PC-9 (cell line): ENCODE measurements at regions not wholly inside any gene's neighbourhood (a gene's known extent, or its start where the extent isn't known, plus 50 kb on each side); places are given as distances from the start of the nearest gene placed in this dataset.

ENCODE experiments used
- BruUV-seq: library from RNA; stranded (reverse); fragments of 400-500 nt; replicated peaks from 2 replicates; lab custom pipeline; 2021; lab: Mats Ljungman, UMichigan
- CTCF ChIA-PET: fragments of 300-600 bp; sonication (Branson Sonifier 250); formaldehyde crosslinking; loops from one replicate; lab custom pipeline; 2022; ENCODE audit warnings: antibody characterized with exemption; lab: Charles Lee
- POLR2A ChIA-PET: fragments of 300-600 bp; sonication (Branson Sonifier 250); formaldehyde crosslinking; loops from one replicate; lab custom pipeline; 2022; ENCODE audit warnings: antibody characterized with exemption; ENCODE audit not compliant: unreplicated experiment; lab: Charles Lee
- DNase-seq, 2 experiments: peaks; one replicate each; pipeline versions ENCODE4 v3.0.0 to v3.0.0-alpha.2; 2015 to 2022; ENCODE audit warnings: mixed read lengths in 1 of 2
- H2AFZ ChIP-seq: fragments of 200-600 bp; sonication (generic); 2 replicates; pipeline ENCODE4 v1.8.1; 2017; ENCODE audit warnings: antibody characterized with exemption
- H3F3A ChIP-seq: fragments of 200-600 bp; sonication (generic); 2 replicates; pipeline ENCODE4 v1.8.1; 2017; ENCODE audit warnings: antibody characterized with exemption, mild to moderate bottlenecking, low read depth; ENCODE audit not compliant: insufficient read depth
- H3K27ac ChIP-seq: fragments of 200-600 bp; sonication (generic); 2 replicates; pipeline ENCODE4 v1.6.1; 2016; ENCODE audit warnings: mixed run types
- H3K27me3 ChIP-seq: fragments of 200-600 bp; sonication (generic); 2 replicates; pipeline ENCODE4 v1.6.1; 2016; ENCODE audit warnings: low read depth, mixed run types; ENCODE audit not compliant: insufficient read depth
- H3K36me3 ChIP-seq: fragments of 200-600 bp; sonication (generic); 2 replicates; pipeline ENCODE4 v1.6.1; 2016; ENCODE audit warnings: low read depth, mixed run types
- H3K4me1 ChIP-seq: fragments of 200-600 bp; sonication (generic); replicated peaks from 2 replicates; pipeline ENCODE4 v1.6.1; 2016; ENCODE audit warnings: mixed run types; ENCODE audit not compliant: insufficient read depth
- H3K4me2 ChIP-seq: fragments of 200-600 bp; sonication (generic); 2 replicates; pipeline ENCODE4 v1.6.1; 2017; ENCODE audit warnings: mixed run types
- H3K4me3 ChIP-seq: fragments of 200-600 bp; sonication (generic); 2 replicates; pipeline ENCODE4 v1.6.1; 2016; ENCODE audit warnings: mixed run types
- H3K79me2 ChIP-seq: fragments of 200-600 bp; sonication (generic); 2 replicates; pipeline ENCODE4 v1.6.1; 2017; ENCODE audit warnings: low read depth, mixed run types
- H3K9me2 ChIP-seq: fragments of 200-600 bp; sonication (generic); 2 replicates; pipeline ENCODE4 v1.8.1; 2017; ENCODE audit warnings: mild to moderate bottlenecking; ENCODE audit not compliant: insufficient read depth
- H3K9me3 ChIP-seq: fragments of 200-600 bp; sonication (generic); 2 replicates; pipeline ENCODE4 v1.8.1; 2016; ENCODE audit warnings: low read depth; ENCODE audit not compliant: insufficient read depth
- H4K20me1 ChIP-seq: fragments of 200-600 bp; sonication (generic); 2 replicates; pipeline ENCODE4 v1.8.1; 2017; ENCODE audit not compliant: insufficient read depth
- EZH2 ChIP-seq: fragments of 200-600 bp; sonication (generic); IDR thresholded peaks from 2 replicates; pipeline ENCODE4 v1.8.0; 2017; ENCODE audit warnings: antibody characterized with exemption, low read depth
- intact Hi-C: fragments of 100-400 bp; cut with micrococcal nuclease; formaldehyde crosslinking; loops from one replicate; pipeline ENCODE4 v1.10.0; 2022; ENCODE audit not compliant: unreplicated experiment
- TF ChIP-seq, protein P1 (sequence below): fragments of 200-600 bp; sonication (generic); conservative IDR thresholded peaks from 2 replicates; pipeline ENCODE4 v1.6.1; 2017; ENCODE audit warnings: mixed run types, antibody characterized with exemption, mild to moderate bottlenecking, moderate library complexity

DNA sequence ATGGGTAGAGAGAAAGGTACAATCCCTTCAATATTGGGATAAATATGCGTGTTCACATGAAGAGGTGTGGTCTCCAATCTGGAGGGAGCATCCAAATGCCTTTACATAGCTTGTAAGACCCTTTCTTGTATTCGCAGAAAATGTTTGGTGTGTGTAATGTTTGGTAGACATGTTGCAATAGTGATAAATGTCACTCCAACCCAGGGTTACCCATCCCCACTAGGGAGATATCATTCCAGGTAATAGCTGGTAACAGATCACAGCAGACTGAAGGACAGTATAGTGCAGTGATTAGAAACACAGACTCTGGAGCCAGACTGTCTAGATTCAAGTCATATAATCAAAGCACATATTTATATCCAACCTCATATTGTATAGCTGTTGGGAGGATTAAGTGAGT lies 733.6 kb upstream of the TBX3 start:
- CTCF ChIA-PET = no interaction called here
- BruUV-seq = no TSS peak
- H3K9me2 ChIP-seq = no peaks in the 10 kb centered on the region
- no peaks in the 10 kb centered on the region for H4K20me1 ChIP-seq
- no peak overlapping the region for H3K4me3 ChIP-seq
- no peak for TF ChIP-seq EZH2
- TF ChIP-seq, protein P1, sequence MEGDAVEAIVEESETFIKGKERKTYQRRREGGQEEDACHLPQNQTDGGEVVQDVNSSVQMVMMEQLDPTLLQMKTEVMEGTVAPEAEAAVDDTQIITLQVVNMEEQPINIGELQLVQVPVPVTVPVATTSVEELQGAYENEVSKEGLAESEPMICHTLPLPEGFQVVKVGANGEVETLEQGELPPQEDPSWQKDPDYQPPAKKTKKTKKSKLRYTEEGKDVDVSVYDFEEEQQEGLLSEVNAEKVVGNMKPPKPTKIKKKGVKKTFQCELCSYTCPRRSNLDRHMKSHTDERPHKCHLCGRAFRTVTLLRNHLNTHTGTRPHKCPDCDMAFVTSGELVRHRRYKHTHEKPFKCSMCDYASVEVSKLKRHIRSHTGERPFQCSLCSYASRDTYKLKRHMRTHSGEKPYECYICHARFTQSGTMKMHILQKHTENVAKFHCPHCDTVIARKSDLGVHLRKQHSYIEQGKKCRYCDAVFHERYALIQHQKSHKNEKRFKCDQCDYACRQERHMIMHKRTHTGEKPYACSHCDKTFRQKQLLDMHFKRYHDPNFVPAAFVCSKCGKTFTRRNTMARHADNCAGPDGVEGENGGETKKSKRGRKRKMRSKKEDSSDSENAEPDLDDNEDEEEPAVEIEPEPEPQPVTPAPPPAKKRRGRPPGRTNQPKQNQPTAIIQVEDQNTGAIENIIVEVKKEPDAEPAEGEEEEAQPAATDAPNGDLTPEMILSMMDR = no peak
- POLR2A ChIA-PET = no interaction called here
- no peaks in the 10 kb centered on the region for H3K79me2 ChIP-seq
- intact Hi-C loops = no loop called here
- H3K27me3 ChIP-seq = no peaks in the 10 kb centered on the region
- no peak overlapping the region for H3K4me2 ChIP-seq
- H3K9me3 ChIP-seq = no peaks in the 10 kb centered on the region
- no peak for DNase-seq
- no peaks in the 10 kb centered on the region for H3K36me3 ChIP-seq
- no peaks in the 10 kb centered on the region for H3F3A ChIP-seq
- H3K27ac ChIP-seq = no peak overlapping the region
- no peaks in the 10 kb centered on the region for H3K4me1 ChIP-seq
- no peak overlapping the region for H2AFZ ChIP-seq

DNA sequence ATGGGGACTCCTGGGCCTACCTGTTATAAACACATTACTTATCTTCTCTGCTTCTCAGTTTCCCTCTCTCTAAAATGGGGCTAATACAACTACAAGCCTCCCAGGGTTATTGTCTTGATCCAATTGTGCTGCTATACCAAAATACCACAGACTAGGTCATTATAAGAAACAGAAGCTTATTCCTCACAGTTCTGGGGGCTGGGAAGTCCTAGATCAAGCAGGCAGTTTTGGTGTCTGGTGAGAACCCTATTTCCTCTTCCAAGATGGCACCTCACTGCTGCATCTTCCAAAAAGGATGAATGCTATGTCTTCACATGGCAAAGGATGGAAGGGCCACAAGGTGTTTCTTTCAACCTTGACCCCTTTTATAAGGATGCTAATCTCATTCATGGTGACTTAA lies 732.9 kb upstream of the TBX3 start:
- intact Hi-C loops = no loop called here
- Histone ChIP-seq H3K27ac (no peak overlapping the region), H3K9me2 (no peaks in the 10 kb centered on the region), H2AFZ (no peak overlapping the region), H3K4me3 (no peak overlapping the region), H3K4me1 (no peaks in the 10 kb centered on the region), H3K4me2 (no peak overlapping the region), H3F3A (no peaks in the 10 kb centered on the region), H3K27me3 (no peaks in the 10 kb centered on the region), H3K36me3 (no peaks in the 10 kb centered on the region), H3K9me3 (no peaks in the 10 kb centered on the region), H4K20me1 (no peaks in the 10 kb centered on the region), H3K79me2 (no peaks in the 10 kb centered on the region)
- no TSS peak for BruUV-seq
- CTCF ChIA-PET = no interaction called here
- POLR2A ChIA-PET = no interaction called here
- no peak for DNase-seq
- TF ChIP-seq EZH2 = no peak
- TF ChIP-seq, protein P1 = no peak

DNA sequence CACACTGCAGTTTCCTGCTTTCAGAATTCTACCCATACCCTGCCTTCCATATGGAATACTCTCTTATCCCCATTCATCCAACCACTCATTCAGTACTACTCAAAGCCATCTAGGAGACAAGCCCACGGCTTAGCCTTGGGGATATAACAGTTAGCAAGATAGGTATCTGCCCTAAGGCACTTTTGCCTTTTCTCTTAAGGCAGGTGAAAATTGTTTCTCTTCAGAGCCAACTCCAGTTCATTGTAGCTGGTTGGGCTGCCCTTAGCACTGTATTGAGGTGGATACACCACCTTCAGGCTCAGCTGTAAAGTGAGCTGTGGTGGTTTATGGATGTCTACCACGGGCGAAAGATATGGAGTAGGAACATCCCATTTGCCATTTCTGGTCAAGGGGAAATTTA lies 729.7 kb upstream of the TBX3 start:
- H3K27ac ChIP-seq = no peak overlapping the region

More for the DNA sequence above, 729.7 kb upstream of the TBX3 start:
- Histone ChIP-seq H3F3A (no peaks in the 10 kb centered on the region), H3K27me3 (no peaks in the 10 kb centered on the region; the same call in 1 of the 2 replicates), H3K4me3 (no peak overlapping the region), H3K4me2 (no peak overlapping the region), H4K20me1 (no peaks in the 10 kb centered on the region; the same call in 1 of the 2 replicates), H3K9me3 (no peaks in the 10 kb centered on the region), H3K36me3 (no peaks in the 10 kb centered on the region), H3K4me1 (no peaks in the 10 kb centered on the region), H2AFZ (no peak overlapping the region), H3K9me2 (no peaks in the 10 kb centered on the region), H3K79me2 (no peaks in the 10 kb centered on the region)
- ChIA-PET CTCF (no interaction called here), POLR2A (no interaction called here)
- intact Hi-C loops = no loop called here
- no TSS peak for BruUV-seq
- TF ChIP-seq, protein P1 = no peak
- no peak for TF ChIP-seq EZH2
- no peak for DNase-seq
